NB4 (cell line): ENCODE measurements at regions not wholly inside any gene's neighbourhood (a gene's known extent, or its start where the extent isn't known, plus 50 kb on each side); places are given as distances from the start of the nearest gene placed in this dataset.

Source experiments
- CTCF ChIP-seq: IDR thresholded peaks from one replicate; pipeline ENCODE4 v1.5.1; 2012; ENCODE audit warnings: low read depth, low read length
- MYC ChIP-seq: IDR thresholded peaks from 2 replicates; pipeline ENCODE4 v1.6.1; 2011; ENCODE audit warnings: low read depth, low read length
- POLR2A ChIP-seq: IDR thresholded peaks from 2 replicates; pipeline ENCODE4 v1.6.1; 2011; ENCODE audit warnings: mild to moderate bottlenecking; ENCODE audit not compliant: insufficient read length; ENCODE audit errors: extremely low read depth
- TF ChIP-seq, protein P1 (sequence below): IDR thresholded peaks from 2 replicates; pipeline ENCODE4 v1.6.1; 2011; ENCODE audit warnings: low read depth, low read length

DNA sequence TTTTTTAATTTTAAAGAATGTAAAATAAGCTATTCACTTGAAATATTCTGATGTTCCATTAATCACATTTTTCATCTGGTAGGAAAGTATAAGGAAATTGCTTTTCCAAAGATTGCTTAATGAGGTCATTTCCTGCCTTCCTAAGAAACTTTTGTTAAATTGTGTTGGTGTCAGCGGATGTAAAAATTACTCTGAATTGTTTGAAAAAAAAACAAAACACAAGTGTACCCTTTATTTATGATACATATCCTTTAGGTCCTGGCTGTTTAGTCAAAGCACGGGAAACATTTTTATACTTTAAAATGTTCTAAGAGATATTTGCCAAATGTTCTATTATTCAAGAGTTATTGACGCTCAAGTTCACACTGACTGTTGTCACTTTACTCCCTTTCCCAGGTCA lies 1357.4 kb upstream of the GOT2 start:
- TF ChIP-seq CTCF (no peak), POLR2A (no peak), MYC (no peak)
- TF ChIP-seq, protein P1, sequence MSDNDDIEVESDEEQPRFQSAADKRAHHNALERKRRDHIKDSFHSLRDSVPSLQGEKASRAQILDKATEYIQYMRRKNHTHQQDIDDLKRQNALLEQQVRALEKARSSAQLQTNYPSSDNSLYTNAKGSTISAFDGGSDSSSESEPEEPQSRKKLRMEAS = no peak
